Fibroblast of peridontal ligament (primary cell): ENCODE measurements at regions not wholly inside any gene's neighbourhood (a gene's known extent, or its start where the extent isn't known, plus 50 kb on each side); places are given as distances from the start of the nearest gene placed in this dataset.
A peak's percentile ranks its signal among the peaks of the same experiment; 100 is the strongest.

Experiments used
- DNase-seq: peaks from one replicate; pipeline ENCODE4 v3.0.0-alpha.2; 2010; ENCODE audit errors: extremely low read depth

DNA sequence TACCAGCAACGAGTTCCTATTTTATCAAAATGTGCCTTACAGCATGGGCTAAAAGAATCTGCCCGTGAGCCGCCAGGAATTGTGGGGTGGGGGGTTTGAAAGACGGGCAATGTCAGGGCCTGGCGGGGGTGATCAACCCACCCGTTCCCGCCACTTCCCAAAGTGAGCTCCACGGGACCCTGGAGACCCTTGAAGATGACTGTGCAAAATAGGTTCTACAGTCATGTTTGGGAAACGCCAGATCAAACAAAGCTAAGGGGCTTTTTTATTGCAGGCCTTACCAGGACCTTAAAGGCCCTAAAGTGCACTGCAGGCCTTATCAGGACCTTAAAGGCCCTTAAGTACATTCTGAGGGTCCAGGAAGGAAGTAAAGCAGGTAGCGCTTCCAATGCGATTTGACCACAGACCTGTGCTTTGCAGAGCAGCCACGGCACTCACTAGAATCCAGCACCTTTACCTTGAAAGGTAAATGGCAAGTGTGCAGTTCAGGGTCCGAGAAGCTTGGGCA, 404.1 kb downstream of the SHANK2 start:
- no peak for DNase-seq

DNA sequence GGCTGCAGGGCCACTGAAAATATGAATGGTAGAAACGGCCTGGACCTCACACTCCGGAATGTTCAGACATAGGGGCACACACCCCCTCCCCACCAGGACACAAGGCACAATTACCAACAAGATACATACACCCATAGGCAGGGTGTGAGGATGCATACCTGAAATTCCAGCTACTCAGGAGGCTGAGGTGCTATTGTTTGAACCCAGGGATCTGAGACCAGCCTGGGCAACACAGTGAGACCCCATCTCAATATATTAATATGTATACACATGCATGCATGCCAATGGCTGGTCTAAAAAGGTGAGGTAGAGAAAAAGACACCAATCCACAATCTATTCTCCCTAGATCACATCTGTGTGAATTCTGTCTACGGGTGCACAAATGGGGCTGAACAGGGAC, 403.3 kb downstream of the SHANK2 start:
- DNase-seq = no peak

DNA sequence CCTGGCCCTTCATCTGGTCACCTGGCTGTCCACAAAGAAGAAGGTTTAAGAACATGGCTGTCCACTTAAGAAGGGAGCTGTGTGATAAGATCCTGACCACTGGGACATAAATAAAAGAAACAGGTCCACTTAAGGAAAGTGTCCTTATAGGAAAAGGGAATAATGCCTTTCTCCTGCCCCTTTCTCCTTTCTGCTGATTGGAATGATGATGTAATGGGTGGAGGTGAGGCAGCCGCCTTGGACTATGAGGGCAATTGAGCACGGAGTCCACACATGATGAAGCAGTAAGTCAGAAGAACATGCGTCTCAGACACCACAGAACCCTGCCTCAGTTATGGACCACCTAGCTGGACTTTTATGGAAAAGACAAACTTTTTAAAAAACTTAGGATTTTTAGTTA, 401.1 kb downstream of the SHANK2 start:
- no peak for DNase-seq

DNA sequence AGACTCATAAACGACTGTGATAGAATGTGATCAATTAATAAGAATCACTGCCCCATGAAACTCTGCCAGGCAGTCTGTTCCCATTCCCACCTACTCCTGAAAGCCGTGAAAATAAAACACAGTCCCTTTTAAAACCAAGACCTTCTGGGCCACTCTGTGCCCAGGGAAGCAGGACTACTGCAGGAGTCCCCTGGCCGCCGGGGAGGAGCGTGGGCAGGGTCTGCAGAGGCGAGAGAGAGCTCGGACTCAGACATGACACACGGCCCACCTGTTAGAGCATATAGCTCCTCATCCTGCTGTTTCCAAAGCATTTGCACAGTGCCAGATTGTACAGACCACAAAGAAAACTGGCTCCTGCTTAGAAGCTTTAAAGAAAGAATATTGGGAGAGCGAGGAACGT, 400.5 kb downstream of the SHANK2 start:
- DNase-seq = no peak

DNA sequence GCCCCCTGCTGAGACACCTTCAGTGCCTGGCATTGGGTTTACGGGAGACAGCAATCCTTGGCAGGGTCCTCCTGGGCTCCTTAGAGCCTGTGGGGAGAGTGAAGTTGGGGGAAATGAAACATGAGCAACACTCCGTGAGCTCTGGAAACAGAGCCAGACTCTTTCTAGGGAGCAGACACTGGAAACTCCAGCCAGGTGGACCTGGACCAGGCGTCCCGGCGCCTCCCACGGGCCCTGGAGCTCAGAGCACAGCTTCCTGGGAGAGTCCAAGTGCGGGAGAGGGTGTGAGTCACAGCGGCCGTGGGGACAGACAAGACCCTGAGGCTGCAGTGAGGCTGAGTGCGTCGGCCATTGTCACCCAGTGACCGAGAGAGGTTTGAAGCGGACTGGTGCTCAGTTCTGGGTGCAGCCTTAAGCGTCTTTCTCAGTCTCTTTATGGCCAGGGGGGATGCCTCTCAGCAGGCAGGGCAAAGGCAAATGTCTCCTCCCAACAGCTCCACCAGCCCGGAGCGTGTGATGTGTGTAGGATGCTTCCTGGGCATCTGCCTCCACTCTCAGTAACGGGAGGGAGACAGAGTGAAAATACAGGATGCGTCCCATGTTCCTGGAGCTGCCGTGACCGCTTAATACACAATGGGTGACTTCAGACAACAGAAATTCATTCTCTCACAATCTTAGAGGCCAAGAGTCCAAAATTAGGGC, 399.2 kb downstream of the SHANK2 start:
- no peak for DNase-seq

DNA sequence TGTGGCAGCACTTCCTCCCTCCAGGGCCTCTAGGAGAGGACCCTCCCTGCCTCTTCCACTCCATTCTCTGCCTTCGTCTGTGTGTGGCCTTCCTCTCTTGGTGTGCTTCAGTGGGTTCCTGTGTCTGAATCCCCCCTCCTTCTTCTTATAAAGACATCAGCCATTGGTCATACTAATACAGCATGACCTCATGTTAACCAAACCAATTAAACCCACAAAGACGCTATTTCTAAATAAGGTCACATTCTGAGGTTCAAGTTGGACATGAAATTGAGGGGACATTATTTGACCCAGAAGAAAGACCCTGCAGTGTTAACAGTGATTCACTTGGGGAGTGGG, 398.6 kb downstream of the SHANK2 start:
- DNase-seq = no peak

DNA sequence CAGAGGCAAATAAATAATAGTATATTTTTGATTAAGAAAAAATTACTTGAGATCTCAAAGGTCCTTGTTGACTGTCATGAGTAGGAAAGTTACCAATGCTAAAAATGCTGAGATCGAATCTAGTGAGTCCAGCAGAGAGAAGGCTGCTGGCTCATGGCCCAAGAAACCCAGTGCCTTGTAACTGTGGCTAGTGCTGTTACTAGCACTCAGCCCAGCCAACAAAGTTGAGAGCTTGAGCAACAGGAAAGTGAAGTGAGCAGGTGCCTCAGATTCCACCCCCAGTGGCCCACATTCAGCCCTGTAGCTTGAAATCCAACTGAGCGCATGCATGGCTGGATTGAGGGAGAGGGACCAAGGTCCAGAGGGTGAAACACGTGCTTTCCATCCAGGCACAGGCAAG, 398.2 kb downstream of the SHANK2 start:
- DNase-seq = no peak

DNA sequence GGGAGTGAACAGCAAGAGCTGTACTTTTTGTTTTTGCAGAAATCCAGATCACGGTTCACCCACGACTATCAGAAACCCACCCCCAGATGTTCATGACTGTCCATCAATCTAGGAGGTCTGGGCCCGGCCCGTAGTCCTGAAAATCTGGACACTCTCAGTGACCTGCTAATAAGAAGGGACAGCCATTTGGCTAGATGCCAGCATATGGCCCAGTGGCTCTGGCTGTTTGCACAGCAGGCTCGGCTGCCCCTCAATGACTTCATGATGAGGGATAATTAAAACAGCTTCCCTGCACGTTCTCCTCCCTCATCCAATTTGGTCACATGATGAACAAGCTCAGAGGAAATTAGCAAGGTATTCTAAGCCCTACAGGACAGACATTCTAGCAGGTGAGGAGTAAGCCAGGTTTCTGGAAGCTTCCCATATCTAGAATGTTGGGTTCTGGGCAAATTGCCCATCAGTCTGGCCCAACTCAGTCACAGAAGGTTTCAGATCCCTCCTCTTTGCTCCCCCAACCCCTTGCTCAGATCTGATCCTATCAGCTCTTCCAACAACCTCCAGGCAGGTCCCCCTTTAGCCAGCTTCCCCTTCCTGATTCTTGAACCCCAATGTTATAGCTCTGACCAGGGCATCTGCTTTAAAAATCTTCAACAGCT, 397.3 kb downstream of the SHANK2 start:
- DNase-seq = no peak

DNA sequence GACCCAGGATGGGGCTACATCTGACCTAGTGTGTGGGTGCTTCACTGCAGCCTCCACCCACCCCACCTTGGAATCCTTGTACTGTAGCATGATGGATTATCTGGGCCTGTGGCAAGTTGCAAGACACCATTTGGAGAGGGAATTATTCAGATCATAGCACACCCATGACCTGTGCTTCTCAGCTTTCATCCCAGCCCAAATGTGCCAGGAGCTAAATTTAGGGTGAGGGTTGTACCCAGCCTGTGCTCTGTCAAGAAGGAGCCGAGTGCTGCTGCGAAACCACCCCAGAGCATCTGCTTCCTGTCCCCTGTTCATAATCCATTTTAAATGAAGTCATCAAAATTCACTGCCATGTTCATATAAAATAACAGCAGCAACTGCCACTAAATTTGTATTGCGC, 394.5 kb downstream of the SHANK2 start:
- no peak for DNase-seq

DNA sequence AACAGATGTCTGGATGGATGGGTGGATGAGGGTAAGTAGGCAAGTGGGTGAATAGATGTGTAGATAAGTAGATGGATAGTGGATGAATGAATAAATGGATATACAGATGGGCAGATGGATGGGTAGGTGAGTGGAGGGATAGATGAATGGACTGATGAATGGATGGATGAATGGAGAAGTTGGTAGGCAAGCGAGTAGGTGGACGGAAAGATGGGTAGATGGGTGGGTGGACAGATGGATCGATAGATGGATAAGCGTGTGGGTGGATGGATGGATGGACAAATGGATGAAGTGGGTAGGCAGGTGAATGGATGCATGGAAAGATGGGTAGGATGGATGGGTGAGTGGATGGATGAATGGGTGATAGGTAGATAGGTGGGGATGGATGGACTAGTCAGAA, 393.2 kb downstream of the SHANK2 start:
- no peak for DNase-seq

DNA sequence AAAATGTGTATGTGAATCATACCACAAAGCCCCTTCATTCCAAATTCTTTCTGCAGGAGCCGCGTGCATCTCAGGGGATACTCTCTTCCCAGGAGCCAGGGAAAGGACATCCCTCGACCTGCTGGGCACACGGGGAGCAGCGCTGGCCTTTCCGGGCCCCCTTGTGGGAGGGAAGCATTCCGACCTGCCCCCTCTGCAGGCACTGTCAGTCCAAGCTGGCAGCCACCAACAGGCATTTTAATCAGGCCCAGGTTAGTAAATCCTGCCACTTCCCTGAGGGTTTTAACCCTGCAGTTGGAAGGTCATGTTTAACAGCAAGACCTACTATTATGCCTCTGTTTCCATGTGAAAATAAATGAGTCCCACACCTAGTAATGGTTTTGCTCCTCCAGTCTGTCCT, 391.5 kb downstream of the SHANK2 start:
- DNase-seq = no peak

DNA sequence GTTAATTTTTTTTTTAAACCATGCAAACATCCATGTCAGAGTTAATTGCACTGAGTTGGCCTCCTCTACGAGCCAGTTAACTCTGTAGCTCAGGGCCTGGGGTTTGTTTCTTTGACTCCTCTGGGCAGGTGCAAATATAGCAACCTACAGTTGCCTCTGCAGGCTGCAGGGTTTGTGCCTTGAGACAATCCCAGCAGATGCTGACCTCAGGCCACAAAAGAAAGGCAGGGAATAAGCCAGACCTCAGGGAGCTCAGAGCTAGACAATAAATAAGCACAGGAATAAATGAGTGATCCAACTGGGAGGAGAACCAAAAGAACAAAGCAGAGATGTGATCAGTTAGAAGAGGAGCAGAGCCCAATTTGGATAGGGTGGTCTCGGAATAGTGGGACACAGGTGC, 390.8 kb downstream of the SHANK2 start:
- no peak for DNase-seq

DNA sequence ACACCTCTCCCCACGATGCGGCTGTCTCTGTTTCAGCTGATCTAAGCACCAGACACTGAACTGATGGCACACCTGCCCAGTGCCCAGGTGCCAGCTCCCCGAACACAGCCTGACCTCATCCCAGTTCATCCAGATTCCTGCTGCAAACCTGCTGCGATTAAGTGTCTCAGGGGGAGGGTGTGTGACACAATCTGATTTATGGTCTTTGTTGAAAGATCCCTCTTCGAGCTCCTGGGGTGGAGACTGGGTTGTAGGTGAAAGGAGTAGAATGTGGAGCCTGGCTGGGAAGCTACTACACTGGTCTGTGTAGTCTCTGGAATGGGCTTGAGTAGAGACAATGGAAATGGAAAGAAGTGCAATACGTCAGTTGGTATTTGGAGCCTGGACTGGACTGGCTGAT, 390.3 kb downstream of the SHANK2 start:
- no peak for DNase-seq

DNA sequence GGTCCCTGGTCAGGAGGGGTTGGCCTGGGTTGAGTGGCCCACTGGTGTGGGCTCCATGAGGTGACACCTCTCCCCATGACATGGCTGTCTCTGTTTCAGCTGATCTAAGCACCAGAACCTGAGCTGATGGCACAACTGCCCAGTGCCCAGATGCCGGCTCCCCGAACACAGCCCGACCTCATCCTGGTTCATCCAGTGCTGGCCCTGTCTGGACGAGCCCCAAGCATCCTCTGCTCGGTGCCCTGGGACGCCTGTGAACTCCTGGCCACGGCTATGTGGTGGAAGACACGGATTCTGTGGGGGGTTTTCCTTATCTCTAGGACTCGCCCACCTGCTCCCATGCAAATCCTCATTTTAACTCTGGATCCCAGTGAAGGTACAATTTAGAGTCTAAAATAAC, 389.2 kb downstream of the SHANK2 start:
- no peak for DNase-seq

DNA sequence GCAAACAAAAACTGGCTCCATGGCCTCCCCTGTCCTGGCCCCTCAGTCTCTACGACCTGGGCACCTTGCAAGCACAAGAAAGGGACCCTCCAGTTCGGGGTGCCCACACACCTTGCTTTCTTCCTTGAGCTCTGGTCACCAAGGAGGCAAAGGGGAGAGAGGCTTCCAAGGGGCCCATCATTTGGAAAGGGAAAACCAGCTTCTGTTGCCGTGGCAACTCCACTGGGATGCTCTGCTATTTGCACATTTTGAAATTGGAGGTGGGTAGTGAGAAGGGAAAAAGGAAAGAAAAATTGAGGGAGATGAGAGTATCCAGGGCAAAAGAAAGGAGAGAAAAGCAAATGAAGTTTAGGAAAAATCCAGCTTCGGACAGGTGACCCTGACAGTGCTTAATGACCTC, 388.4 kb downstream of the SHANK2 start:
- no peak for DNase-seq

DNA sequence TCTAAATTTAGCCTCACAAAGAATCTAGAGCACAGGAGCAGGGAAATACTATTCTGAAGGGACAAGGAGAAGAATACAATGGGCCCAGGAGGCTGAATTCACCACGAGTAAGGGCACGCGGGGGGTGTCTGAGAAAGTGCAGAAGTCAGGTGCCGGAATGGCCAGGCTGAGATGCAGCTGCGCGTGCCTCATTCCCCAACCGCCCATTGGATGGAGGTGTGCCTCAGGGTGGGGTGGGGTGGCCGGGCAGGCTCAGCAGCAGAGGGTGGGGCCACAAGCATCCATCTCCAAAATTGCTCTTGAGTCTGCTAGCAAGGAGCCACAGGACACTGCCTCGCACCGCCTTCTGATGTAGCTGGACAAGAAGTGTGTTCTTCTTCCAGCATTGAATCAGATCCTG, 387.0 kb downstream of the SHANK2 start:
- DNase-seq = no peak

DNA sequence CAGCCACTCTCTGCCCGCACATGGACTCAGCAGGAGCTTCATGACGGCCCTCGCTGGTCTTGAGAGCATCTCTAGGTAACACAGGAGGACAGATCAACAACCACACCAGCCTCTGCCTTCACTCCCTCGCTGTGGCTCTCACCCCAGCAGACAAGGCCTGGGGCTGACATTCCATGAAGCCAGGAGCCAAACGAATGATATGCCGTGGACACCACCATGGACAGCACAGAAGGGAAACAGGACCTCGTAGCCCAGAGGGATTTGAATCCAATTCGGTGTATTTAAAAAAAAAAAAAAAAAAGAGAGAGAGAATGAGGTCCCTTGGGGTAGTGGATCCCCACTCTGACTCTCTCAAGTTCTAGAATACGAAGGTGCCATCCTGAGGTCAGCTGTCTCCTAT, 385.5 kb downstream of the SHANK2 start:
- no peak for DNase-seq

DNA sequence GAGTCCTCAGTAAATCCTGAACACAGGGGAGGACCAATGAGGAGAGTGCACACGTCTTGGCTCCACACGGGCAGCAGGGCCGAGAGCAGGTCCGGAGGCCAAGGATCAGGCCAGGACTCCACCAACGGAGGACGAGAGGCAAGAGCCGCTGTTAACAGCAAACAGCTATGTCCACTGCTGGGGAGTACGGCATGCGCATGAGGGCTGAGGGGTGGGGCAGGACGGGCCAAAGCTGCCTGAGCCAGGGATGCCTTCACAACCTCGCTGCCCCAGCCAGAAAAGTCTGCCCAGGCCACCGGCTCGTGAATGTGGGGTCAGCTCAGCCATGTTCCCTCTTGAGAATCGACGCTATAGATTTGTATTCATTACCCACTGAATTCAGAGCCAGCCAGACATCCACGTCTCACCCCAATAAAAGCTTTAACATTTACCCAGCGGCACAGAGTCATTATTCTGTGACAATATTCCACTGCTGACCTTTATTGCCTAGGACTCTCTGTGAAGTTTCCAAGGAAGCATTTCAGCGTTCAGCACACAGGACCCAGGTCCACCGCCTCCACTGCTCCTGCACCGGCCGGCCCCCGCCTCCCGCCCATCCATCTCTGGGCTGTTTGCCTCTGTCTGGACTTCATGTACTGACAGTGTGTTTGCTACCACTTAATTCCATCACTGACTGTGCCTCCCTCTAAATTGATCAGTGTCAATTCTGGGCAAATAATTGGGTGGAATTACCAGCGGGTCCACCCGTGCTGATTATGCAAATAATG, 384.9 kb downstream of the SHANK2 start:
- DNase-seq = no peak

DNA sequence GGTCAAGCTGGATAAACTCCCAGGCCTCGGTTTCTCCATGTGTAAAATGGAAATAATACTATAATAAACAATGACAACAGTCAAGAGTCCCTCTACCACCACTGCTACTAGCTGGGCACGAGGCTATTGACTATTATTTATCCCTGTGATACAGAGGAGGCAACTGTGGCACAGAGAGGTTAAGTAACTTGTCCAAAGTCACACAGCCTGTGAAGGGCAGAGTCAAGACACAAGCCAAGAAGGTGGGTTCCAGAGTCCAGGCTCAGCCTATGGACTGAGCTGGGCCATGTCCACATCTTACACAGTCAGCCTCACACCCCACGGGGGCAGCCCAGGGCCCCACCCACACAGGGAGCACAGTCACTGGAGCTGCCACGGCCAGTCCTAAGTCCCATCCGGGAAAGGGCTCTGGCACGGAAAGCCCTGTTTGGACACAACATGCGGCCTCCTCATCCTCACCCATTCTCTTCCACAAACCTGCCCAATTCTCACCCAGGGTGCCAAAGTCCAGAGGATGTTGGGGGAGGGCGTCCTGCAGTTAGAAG, 384.0 kb downstream of the SHANK2 start:
- no peak for DNase-seq

DNA sequence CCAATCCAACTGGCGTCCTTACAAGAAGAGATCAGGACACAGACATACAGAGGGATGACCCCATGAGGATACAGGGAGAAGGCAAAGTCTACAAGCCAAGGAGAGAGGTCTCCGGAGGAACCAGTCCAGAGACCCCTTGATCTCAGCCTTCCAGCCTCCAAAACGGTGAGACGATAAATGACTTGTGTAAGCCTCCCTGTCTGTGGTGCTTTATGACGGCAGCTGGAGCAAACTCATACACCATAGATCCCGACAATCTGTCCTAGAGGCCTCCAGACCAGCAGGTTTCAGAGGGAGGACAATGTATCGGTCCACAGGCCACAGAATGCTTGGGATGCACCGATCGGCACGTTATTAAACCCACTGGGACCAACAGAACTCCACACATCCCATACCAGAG, 383.3 kb downstream of the SHANK2 start:
- no peak for DNase-seq

DNA sequence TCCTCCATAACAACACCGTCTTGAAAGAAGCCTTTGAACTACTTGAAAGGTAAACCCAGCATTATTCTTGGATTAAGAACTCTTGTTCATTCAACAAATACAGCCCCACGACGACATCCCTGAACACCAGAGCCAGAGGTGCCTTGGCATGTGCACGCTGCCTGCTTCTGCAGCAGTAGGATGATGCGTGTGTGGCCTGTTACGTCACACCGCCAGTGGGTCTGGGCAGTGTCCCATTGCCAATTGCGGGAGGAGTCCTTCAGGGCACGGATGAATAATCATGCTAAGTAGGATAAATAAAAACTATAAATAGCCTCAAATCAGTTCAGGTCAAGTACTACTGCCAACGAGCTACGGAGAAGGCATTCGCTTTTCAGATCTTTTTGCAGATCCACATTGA, 380.5 kb downstream of the SHANK2 start:
- peak; percentile 82 for DNase-seq

DNA sequence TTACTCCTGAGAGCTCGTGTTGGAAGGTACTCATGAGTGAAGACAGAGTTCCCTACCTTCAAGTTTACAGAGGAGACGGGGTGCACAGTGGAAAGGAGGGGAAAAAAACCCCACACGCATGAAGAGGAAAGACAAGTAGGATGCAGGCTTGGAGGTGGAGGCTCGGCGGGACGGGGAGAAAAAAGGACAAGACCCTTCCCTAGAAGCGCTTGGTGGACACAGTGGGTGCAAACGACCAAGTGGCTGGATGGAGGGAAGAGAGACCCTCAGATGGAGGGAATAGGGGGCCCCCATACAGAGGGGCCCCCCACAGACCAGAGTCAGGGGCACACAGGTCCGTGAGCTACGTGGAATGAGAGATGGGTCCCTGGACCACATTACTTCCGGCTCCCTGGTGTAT, 380.1 kb downstream of the SHANK2 start:
- no peak for DNase-seq
